HCT116 (cell line): ENCODE measurements at regions not wholly inside any gene's neighbourhood (a gene's known extent, or its start where the extent isn't known, plus 50 kb on each side); places are given as distances from the start of the nearest gene placed in this dataset.

Source experiments
- CBX3 ChIP-seq: IDR thresholded peaks from 2 replicates; pipeline ENCODE4 v1.6.1; 2012; ENCODE audit warnings: low read depth
- CEBPB ChIP-seq: IDR thresholded peaks from 2 replicates; pipeline ENCODE4 v1.6.1; 2012; ENCODE audit warnings: low read depth
- EGR1 ChIP-seq: IDR thresholded peaks from 2 replicates; pipeline ENCODE4 v1.6.1; 2012; ENCODE audit warnings: low read depth
- EZH2 ChIP-seq: fragments of 200-600 bp; sonication (generic); IDR thresholded peaks from 2 replicates; pipeline ENCODE4 v1.6.1; 2017; ENCODE audit warnings: antibody characterized with exemption, mixed run types
- EZH2phosphoT487 ChIP-seq: fragments of 200-600 bp; IDR thresholded peaks from 2 replicates; pipeline ENCODE4 v1.6.1; 2018; ENCODE audit warnings: antibody characterized with exemption, borderline replicate concordance
- POLR2A ChIP-seq: IDR thresholded peaks from 2 replicates; pipeline ENCODE4 v1.7.0; 2011; ENCODE audit warnings: borderline replicate concordance; ENCODE audit not compliant: insufficient read depth, insufficient read length; ENCODE audit errors: extremely low read depth
- POLR2AphosphoS5 ChIP-seq: IDR thresholded peaks from 2 replicates; pipeline ENCODE4 v1.6.1; 2011; ENCODE audit warnings: mild to moderate bottlenecking, low read depth, low read length, moderate library complexity
- SIN3A ChIP-seq: IDR thresholded peaks from 2 replicates; pipeline ENCODE4 v1.6.1; 2012; ENCODE audit warnings: low read depth
- YY1 ChIP-seq: IDR thresholded peaks from 2 replicates; pipeline ENCODE4 v1.6.1; 2011; ENCODE audit warnings: low read length, low read depth, moderate library complexity, mild to moderate bottlenecking; ENCODE audit not compliant: insufficient replicate concordance; ENCODE audit errors: extremely low read depth
- ZFX ChIP-seq: fragments of 450-650 bp; IDR thresholded peaks from 2 replicates; pipeline ENCODE4 v1.6.1; 2017
- ZNF274 ChIP-seq: fragments of 200-500 bp; sonication (Bioruptor generic); IDR thresholded peaks from 2 replicates; pipeline ENCODE4 v1.6.1; 2014; ENCODE audit warnings: mild to moderate bottlenecking, low read depth, low read length, inconsistent platforms
- TF ChIP-seq, protein P1 (sequence below), 3 experiments: fragments of 200-600 bp in 1 of 3; sonication (generic) in 1 of 3; IDR thresholded peaks in 2 of 3; conservative IDR thresholded peaks in 1 of 3; 2 replicates each; pipeline ENCODE4 v1.5.1; 2012 to 2017; ENCODE audit warnings: low read depth in 2 of 3, low read length in 2 of 3, antibody characterized with exemption in 1 of 3, borderline replicate concordance in 1 of 3, control low read depth in 1 of 3, mild to moderate bottlenecking in 1 of 3, mixed read lengths in 1 of 3, mixed run types in 1 of 3, moderate library complexity in 1 of 3; ENCODE audit not compliant: insufficient read depth in 1 of 3
- TF ChIP-seq, protein P2 (sequence below): IDR thresholded peaks from 2 replicates; pipeline ENCODE4 v1.6.1; 2012

DNA sequence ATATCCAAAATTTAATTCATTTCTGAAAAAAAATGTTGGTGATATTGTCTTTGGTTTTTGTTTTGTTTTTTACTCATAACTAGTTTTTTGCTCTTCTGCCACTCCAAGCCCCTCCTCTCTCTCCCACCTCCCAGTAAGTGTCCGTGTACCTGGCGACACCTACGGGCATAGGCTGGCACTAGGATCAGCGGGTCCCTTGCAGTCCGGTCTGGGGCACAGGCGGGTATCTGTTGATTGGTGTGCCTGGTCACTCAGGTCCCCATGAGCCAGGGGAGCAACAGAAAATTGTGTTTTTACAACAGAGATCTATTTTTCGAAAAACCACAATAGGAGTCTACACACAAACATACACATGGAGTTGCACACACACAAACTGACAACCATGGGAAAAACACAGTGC lies 104.8 kb downstream of the ZIC5 start:
- TF ChIP-seq, protein P1, sequence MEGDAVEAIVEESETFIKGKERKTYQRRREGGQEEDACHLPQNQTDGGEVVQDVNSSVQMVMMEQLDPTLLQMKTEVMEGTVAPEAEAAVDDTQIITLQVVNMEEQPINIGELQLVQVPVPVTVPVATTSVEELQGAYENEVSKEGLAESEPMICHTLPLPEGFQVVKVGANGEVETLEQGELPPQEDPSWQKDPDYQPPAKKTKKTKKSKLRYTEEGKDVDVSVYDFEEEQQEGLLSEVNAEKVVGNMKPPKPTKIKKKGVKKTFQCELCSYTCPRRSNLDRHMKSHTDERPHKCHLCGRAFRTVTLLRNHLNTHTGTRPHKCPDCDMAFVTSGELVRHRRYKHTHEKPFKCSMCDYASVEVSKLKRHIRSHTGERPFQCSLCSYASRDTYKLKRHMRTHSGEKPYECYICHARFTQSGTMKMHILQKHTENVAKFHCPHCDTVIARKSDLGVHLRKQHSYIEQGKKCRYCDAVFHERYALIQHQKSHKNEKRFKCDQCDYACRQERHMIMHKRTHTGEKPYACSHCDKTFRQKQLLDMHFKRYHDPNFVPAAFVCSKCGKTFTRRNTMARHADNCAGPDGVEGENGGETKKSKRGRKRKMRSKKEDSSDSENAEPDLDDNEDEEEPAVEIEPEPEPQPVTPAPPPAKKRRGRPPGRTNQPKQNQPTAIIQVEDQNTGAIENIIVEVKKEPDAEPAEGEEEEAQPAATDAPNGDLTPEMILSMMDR (IDR thresholded peaks at IDR 0.05 in 2 of 3, conservative IDR thresholded peaks at IDR 0.05 in 1 of 3; ENCODE audit: borderline replicate concordance in 1 of 3, insufficient read depth in 1 of 3, low read depth in 2 of 3, low read length in 2 of 3): no peak
- TF ChIP-seq EZH2 (no peak), EZH2phosphoT487 (no peak), ZFX (no peak), ZNF274 (no peak), EGR1 (no peak), POLR2A (no peak), POLR2AphosphoS5 (no peak), SIN3A (no peak), YY1 (no peak), CEBPB (no peak), CBX3 (no peak)
- TF ChIP-seq, protein P2, sequence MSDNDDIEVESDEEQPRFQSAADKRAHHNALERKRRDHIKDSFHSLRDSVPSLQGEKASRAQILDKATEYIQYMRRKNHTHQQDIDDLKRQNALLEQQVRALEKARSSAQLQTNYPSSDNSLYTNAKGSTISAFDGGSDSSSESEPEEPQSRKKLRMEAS: no peak
